ENCODE measurements at regions not wholly inside any gene's neighbourhood (a gene's known extent, or its start where the extent isn't known, plus 50 kb on each side); places are given as distances from the start of the nearest gene placed in this dataset.
A peak's percentile ranks its signal among the peaks of the same experiment; 100 is the strongest.
"Not testable (repeated sequence)": the region's sequence is repeated elsewhere in the genome, so short reads cannot be mapped to it uniquely, and the experiment has no call there.

DNA sequence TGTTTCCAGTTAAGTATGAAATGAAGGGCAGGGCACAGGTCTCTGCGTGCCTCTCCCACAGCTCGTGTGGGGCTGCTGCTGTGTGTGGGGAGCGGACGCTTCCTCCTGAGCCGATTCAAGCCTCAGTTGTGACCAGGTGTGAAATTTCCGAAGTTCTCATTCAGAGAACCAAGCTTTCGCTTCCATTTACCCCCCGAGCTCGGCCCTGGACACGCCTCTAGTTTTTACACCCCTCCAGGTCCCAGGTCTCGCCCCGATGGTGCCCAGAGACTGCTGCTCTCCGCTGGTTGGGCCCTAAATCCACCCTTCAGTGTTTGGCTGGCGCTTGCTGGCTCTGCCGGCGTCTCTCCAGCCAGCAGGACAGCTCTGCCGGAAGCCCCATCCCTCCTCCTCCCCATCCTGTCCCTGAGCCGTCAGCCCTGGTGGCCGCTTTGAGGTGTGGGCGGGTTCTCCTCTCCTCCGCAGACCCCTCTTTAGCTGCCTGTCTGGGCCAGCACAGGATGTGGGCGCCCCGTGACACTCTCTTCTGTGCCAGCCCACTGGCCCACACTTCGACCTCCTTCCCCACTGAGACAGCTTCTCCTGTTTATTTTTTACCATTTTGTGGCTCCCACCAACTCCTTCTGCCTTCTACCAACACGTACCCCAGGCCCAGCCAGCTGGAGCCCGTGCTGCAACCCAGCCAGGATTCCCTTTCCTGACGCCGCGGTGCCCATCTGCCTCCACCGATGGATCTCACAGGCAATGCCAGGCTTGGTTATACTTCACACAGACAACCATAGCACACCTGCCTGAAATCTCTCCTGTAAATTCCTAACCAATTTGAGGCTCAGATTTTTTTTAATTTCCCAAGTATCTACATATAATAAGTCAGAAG lies 142.8 kb downstream of the DLL1 start:
- DNase-seq (ENCODE audit: low read depth) = peak; percentile 45

DNA sequence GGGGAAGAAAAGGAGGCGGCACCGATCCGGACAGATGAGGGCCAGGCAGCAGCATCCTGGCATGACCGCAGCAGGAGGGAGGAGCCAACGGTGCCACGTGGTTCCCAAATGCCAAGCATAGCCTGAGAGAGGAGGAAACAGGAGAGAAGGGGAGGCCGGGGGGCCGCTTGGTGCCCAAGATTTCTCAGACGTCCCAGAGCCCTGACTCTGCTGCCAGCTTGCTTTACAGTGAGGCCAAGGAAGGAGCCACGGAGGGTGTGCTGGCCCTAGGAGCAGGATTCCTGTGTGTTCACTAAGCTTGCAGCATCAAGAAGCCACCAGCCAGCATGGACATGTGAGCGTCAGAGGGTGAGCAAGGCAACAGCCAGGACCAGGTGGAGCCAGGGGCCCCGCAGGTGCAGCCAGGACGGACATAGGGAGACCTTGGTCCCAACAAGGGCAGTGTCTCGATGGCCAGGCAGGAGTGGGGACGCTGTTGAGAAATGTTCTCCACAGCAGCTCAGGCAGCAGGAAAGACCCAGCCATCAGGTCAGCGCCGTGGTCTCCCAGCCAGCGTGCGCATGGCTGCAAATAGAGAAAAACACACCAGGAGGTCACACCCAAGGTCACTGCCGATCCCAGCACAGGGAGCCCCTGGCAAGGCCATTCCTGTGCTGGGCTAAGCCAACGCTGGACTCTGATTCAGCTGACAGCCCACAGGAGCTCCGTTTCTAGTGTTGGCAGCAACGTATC lies 143.7 kb downstream of the DLL1 start:
- no peak for DNase-seq (ENCODE audit: low read depth)

DNA sequence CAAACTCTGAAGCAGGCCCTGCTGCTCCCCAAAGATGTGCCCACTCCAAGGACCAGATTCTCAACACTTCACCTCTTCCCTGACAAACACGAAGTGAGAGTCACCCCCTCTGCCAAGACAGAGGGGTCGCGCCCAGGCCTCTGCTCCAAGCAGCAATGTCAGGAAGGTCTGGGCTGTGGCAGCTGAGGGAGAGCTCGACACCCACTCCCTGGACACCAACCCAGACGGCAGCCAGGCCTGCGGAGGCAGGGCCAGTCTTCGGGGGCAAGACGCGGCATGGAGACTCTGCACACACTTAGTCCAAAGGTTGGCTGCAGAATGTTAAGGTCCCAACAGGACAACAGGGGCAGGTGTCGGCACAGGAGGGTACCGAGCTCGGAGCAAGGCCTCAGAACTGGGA lies 144.2 kb downstream of the DLL1 start:
- no peak for DNase-seq (ENCODE audit: low read depth)

DNA sequence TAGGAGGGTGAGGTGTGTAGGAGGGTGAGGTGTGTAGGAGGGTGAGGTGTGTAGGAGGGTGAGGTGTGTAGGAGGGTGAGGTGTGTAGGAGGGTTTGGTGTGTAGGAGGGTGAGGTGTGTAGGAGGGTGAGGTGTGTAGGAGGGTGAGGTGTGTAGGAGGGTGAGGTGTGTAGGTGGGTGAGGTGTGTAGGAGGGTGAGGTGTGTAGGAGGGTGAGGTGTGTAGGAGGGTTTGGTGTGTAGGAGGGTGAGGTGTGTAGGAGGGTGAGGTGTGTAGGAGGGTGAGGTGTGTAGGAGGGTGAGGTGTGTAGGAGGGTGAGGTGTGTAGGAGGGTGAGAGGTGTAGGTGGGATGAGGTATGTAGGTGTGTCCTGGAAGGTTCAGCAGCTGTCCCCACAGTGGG lies 144.7 kb downstream of the DLL1 start:
- DNase-seq (ENCODE audit: low read depth) = not testable (repeated sequence)

DNA sequence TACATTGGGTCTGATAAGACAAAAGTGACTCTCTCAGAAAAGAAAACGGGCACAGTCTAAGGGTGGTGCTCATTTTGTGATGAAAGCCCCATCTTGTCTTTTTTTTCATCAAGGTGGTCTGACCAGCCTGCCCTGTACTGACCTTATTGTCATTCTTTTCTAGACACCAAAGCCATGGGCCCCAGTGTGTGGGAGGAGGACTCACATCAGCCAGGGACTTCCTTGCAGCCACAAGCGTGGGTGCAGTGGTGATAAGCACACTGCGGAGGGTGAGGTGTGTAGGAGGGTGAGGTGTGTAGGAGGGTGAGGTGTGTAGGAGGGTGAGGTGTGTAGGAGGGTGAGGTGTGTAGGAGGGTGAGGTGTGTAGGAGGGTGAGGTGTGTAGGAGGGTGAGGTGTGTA lies 145.2 kb downstream of the DLL1 start:
- DNase-seq (ENCODE audit: low read depth) = not testable (repeated sequence)

DNA sequence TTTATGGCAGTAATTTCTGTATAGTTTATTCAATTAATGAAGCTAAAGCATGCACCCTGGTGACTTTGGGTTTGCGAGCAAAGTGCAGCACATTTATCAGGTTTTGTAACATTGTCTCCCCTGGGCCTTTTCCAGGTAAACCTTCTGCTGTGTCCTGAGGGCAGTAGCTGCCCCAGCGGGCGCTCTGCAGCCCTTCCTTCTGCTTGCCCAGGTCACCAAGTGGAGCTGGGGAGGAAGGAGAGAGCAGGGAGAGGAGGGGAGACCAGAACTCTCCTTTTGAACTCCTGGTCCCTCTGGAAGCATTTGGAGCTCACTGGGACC lies 145.6 kb downstream of the DLL1 start:
- no peak for DNase-seq (ENCODE audit: low read depth)

DNA sequence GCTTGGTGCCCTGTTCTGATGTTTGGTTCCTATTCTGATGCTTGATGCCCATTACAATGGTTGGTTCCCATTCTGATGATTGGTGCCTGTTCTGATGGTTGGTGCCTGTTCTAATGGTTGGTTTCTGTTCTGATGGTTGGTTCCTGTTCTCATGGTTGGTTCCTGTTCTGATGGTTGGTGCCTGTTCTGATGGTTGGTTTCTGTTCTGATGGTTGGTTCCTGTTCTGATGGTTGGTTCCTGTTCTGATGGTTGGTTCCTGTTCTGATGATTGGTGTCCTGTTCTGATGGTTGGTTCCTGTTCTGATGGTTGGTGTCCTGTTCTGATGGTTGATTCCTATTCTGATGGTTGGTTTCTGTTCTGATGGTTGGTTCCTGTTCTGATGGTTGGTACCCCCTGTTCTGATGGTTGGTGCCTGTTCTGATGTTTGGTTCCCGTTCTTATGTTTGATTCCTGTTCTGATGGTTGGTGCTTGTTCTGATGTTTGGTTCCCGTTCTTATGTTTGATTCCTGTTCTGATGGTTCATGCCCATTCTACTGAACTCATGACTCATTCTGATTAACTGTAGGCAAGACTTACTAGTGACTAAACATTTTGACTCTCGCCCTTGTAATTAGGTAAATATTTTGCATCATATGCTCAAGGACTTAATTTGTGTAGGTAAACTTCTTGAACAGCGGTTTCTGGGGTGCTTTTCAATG lies 146.2 kb downstream of the DLL1 start:
- no peak for DNase-seq (ENCODE audit: low read depth)

DNA sequence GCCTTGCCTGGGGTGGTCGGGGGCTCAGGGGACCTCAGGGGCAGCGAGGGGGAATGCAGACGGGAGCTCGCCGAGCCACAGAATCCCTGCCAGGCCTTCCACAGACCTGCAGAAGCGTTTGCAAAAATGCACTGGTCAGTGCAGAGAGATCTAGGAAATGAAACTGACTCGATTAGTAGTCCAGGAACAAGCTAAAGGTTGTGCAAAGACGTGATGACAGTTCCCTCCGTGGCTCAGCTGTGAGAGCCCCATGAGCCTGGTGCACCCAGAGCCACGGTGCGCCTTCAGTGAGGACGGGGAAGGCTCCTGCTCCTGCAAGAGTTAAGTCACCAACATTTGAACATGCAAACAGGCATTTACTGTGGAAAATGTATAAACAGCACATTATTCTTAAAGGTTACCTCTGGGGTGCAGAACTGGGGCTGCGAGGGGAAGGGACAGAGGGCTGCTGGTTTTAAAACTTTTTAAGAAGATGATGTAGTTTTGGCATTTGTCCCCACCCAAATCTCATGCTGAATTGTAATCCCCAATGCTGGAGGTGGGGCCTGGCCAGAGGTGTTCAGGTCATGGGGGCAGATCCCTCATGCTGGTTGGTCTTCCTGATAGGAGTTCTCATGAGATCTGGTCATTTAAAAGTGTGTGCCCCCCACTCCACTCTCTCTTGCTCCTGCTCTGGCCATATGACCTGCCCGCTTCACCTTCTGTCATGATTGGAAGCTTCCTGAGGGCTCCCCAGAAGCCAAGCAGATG lies 147.3 kb downstream of the DLL1 start:
- DNase-seq (ENCODE audit: low read depth) = no peak

DNA sequence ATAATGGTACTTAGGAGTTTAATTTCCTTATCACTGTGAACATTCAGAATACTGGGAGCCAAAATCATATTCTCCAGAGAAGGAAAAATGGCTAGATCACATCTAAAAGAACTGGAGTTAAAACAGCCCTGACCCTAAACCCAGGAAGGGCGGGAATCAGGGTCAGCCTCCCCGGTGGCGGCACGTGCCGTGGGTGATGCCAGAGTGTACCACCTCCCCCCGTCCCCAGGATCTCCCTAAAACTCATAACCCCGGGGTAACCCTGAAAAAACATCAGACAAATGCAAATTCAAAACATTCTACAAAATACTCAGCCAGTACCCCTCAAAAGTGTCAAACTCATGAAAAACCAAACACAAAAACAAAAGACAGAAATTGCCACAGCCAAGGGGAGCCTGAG lies 148.3 kb downstream of the DLL1 start:
- no peak for DNase-seq (ENCODE audit: low read depth)

DNA sequence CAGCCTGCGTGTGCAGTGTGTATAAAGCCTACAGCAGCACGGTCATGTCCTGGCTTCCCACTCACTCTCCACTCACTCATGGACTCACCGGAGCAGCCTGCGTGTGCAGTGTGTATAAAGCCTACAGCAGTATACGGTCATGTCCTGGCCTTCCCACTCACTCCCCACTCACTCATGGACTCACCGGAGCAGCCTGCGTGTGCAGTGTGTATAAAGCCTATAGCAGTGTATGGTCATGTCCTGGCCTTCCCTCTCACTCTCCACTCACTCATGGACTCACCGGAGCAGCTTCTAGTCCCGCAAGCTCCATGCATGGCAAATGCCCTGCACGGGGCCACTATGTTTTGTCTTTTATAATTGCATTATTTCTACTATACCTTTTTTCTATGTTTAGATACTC lies 149.8 kb downstream of the DLL1 start:
- not testable (repeated sequence) for DNase-seq (ENCODE audit: low read depth)

DNA sequence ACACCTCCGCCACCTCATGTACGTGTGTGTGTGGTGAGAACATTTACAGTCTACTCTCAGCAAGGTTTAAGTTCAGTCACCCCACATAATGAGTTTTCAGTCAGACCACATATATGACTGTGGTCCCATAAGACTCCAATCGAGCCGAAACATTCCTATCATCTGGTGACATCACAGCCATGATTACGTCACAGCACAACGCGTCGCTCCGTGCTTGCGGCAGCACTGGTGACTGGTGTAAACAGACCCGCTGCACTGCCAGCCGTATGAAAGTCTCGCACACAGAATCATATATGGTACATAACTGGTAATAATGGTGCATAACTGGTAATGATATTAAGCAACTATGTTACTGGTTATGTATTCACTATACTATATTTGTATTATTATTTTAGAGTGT lies 150.7 kb downstream of the DLL1 start:
- DNase-seq (ENCODE audit: low read depth) = no peak

DNA sequence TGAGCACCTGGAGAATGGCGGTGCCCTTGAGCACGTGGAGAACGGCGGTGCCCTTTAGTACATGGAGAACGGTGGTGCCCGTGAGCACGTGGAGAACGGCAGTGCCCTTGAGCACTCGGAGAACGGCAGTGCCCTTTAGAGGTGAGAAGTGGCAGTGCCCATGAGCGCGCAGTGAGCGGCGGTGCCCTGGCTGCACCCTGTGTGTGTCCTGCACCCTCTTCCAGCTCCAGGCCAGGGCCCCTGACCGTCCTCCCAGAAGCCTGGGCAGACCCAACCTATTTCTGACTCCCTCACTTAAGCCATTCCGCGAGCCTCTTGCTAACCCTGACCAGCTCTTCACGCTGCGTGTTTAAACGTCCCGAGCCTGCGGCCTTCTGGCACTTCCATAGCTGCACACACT lies 151.3 kb downstream of the DLL1 start:
- no peak for DNase-seq (ENCODE audit: low read depth)

DNA sequence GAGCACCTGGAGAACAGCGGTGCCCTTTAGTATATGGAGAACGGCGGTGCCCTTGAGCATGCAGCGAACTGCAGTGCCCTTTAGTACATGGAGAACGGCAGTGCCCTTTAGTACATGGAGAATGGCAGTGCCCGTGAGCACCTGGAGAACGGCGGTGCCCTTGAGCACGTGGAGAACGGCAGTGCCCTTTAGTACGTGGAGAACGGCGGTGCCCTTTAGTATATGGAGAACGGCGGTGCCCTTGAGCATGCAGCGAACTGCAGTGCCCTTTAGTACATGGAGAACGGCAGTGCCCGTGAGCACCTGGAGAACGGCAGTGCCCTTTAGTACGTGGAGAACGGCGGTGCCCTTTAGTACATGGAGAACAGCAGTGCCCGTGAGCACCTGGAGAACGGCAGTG lies 151.8 kb downstream of the DLL1 start:
- not testable (repeated sequence) for DNase-seq (ENCODE audit: low read depth)

DNA sequence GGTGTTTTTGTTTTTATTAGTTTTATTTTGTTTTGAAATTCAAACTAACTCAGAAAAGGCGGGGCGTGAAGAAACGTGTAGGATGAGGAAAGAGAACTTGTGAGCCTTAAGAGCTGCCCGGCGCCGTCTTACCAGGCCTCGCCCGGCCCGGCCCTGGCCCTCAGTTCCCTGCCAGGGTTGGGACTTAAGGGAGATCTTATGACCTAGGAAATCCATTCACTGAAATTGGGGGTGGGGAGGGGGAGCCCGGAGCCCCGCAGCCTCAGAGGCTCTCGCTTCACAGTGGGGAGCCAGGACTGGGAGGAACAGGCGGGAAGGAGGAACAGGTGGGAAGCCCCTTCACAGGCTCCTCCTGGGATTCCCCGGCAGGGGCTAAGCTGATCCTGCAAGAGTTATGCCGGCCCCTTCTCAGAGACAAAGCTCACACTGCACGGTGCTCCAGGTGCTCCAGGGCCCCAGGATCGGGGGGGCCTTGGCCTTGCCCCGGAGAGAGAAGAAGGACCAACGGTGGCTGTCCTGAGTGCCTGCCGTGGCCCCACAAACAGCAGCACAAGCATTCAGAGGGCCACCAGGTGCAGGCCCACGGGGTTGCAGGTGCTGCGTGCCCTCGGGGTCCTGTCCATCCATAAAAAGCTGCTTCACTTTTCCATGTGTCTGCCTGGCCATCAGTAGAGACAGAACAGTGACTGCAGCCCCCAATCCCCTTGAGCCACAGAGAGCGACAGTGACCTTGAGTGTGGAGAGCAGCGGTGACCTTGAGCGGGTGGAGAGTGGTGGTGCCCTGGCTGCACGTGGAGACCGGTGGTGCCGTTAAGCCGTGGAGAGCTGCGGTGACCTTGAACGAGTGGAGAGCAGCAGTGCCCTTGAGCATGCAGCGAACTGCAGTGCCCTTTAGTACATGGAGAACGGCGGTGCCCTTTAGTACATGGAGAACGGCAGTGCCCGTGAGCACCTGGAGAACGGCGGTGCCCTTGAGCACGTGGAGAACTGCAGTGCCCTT lies 152.7 kb downstream of the DLL1 start:
- no peak for DNase-seq (ENCODE audit: low read depth)

DNA sequence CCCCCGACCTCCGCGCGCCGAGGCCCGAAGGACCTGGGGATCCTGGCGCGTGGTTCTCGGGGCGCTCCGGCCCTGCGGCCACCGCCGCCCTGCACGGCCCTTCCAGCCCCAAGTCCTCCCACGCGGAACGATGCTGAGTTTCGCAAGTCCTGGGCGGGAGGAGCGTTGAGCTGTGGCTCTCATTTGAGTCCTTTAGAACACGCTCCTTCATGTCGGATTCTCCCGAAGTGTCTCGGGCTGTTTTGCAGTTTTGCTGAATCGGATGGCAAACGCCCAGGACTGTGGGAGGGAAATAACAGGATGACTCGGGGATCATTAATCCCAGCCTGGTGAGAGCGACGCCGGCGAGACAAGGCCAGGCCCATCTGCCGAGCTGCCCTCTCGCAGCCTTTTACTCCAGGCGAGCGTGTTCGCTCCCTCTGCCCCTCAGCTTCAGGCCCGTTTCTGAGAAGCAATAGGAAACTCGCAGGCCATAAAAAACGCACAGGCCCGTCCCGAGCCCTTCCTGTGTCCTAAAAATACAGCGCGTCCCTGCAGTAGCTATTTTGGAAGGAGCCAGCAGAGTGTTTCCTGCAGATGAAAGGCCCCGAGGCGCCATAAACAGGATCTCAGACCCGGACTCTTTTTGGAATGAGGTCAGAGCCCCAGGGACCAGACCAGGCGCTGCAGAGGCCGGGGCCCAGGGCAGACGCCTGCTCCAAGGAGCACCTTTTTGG lies 153.5 kb downstream of the DLL1 start:
- DNase-seq (ENCODE audit: low read depth) = no peak

DNA sequence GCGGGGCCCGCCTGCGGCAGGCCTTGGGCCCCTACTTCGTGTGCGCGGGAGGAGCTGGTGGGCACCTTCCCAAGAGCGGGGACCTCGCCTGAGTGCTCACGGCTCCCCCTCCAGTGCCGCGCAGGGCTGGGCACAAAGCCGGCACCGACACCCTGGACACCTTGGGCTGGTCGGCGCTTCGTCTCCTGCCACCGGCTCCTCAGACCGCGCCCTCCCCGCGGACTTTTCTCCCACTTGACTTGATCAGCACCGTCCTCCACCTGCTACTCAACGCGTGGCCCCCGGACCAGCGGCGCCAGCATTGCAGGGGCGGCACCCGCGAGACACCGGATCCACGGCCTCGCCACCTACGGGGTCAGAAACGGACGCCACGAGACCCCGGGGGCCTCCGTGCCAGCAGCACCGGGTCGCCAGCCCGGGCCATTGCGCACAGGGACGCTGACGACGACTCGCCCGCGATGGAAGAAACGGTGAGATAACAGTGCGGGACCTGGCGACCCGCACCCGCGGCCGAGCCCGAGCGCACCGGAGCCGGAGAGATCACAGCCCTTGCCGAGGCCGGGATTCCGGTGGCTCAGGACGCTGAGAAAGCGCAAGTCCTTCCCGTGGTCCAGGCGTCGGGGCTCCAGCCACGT lies 154.2 kb downstream of the DLL1 start:
- DNase-seq (ENCODE audit: low read depth) = no peak

DNA sequence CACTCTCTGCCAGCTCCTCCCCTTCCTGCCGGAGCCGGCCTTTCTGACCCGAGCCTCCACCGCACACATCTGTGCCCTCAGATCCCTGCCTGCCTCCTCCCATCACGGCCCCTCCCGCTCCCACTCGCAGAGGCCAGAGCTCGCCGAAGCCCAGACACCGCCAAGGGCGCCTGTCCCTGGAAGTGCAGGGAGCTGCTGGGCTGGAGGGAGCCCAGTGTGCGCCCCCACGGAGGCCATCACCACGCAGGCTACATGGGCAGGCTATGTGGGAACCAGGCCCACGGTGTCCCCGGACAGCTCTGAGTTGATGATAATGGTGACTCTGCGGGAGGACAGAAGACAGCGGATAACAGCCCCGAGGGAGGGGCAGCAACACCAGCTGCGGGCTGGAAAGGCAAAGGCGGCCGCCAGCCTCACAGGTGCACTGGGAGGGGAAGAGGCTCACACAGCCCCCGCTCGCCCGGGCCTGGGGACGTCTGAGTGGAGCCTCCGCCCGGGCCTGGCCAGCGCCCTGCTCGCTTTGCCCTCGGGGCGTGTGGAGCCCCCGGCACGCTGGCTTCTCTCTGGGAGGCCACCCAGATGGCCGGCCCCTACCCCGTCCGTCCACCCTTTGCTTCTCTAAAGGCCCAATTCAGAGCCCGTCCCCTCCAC lies 154.9 kb downstream of the DLL1 start:
- no peak for DNase-seq (ENCODE audit: low read depth)

DNA sequence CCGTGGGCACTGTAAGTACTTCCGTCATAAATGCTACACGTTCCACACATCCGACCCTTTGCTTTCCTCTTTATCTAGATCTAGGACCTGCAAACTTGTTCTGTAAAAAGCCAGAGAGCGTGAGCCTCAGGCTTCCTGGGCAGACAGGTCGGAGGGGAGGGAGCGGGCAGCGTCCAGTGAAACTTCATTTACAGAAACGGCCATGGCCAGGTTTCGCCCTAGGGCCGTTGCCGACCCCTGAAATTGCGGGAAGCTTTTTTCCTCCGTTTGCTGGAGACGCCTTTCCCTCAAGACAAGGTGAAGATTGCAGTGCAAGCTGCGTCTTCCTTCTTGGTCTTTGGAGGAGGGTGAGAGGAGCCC lies 155.4 kb downstream of the DLL1 start:
- DNase-seq (ENCODE audit: low read depth) = no peak
